WERI-Rb-1 (cell line): ENCODE measurements at regions not wholly inside any gene's neighbourhood (a gene's known extent, or its start where the extent isn't known, plus 50 kb on each side); places are given as distances from the start of the nearest gene placed in this dataset.

ENCODE experiments used
- DNase-seq: peaks from one replicate; pipeline ENCODE4 v3.0.0-alpha.2; 2020
- H3K27ac ChIP-seq: fragments of 250-450 bp; sonication (Bioruptor Pico); 2 replicates; pipeline ENCODE4 v1.5.1; 2020; ENCODE audit warnings: mild to moderate bottlenecking, moderate library complexity
- H3K27me3 ChIP-seq: fragments of 250-450 bp; sonication (Bioruptor Pico); 2 replicates; pipeline ENCODE4 v1.5.1; 2021; ENCODE audit warnings: mild to moderate bottlenecking, low read depth, moderate library complexity; ENCODE audit not compliant: insufficient read depth, severe bottlenecking
- H3K36me3 ChIP-seq: fragments of 250-450 bp; sonication (Bioruptor Pico); 2 replicates; pipeline ENCODE4 v1.5.1; 2020; ENCODE audit warnings: mild to moderate bottlenecking, moderate library complexity
- H3K4me3 ChIP-seq: 2 replicates; pipeline ENCODE4 v1.5.1; 2011; ENCODE audit warnings: low read depth, mild to moderate bottlenecking, control low read depth, low read length
- H3K9me3 ChIP-seq: fragments of 250-450 bp; sonication (Bioruptor Pico); 2 replicates; pipeline ENCODE4 v1.5.1; 2021; ENCODE audit warnings: mild to moderate bottlenecking, moderate library complexity; ENCODE audit not compliant: severe bottlenecking
- TF ChIP-seq, protein P1 (sequence below): IDR thresholded peaks from 2 replicates; pipeline ENCODE4 v1.5.1; 2011; ENCODE audit warnings: low read depth, mild to moderate bottlenecking, control low read depth, inconsistent platforms, low read length

GRCh38 chr16:66164581-66165247 lies 201.8 kb upstream of the CDH5 start:
- TF ChIP-seq, protein P1, sequence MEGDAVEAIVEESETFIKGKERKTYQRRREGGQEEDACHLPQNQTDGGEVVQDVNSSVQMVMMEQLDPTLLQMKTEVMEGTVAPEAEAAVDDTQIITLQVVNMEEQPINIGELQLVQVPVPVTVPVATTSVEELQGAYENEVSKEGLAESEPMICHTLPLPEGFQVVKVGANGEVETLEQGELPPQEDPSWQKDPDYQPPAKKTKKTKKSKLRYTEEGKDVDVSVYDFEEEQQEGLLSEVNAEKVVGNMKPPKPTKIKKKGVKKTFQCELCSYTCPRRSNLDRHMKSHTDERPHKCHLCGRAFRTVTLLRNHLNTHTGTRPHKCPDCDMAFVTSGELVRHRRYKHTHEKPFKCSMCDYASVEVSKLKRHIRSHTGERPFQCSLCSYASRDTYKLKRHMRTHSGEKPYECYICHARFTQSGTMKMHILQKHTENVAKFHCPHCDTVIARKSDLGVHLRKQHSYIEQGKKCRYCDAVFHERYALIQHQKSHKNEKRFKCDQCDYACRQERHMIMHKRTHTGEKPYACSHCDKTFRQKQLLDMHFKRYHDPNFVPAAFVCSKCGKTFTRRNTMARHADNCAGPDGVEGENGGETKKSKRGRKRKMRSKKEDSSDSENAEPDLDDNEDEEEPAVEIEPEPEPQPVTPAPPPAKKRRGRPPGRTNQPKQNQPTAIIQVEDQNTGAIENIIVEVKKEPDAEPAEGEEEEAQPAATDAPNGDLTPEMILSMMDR, result no peak
- no peak for DNase-seq
- Histone ChIP-seq H3K27ac (no peak overlapping the region), H3K4me3 (no peak overlapping the region), H3K9me3 (no peaks in the 10 kb centered on the region), H3K27me3 (no peaks in the 10 kb centered on the region), H3K36me3 (no peaks in the 10 kb centered on the region)

GRCh38 chr16:66162821-66163220 lies 203.7 kb upstream of the CDH5 start:
- H3K9me3 ChIP-seq, result no peaks in the 10 kb centered on the region
- H3K4me3 ChIP-seq, result no peak overlapping the region
- no peaks in the 10 kb centered on the region for H3K36me3 ChIP-seq
- TF ChIP-seq, protein P1, result no peak
- no peak for DNase-seq
- H3K27ac ChIP-seq, result no peak overlapping the region
- no peaks in the 10 kb centered on the region for H3K27me3 ChIP-seq

GRCh38 chr16:66161942-66162341 lies 204.5 kb upstream of the CDH5 start:
- H3K36me3 ChIP-seq, result no peaks in the 10 kb centered on the region
- no peak for DNase-seq
- TF ChIP-seq, protein P1, result no peak
- H3K27me3 ChIP-seq, result no peaks in the 10 kb centered on the region
- H3K9me3 ChIP-seq, result no peaks in the 10 kb centered on the region
- no peak overlapping the region for H3K27ac ChIP-seq
- no peak overlapping the region for H3K4me3 ChIP-seq

DNA sequence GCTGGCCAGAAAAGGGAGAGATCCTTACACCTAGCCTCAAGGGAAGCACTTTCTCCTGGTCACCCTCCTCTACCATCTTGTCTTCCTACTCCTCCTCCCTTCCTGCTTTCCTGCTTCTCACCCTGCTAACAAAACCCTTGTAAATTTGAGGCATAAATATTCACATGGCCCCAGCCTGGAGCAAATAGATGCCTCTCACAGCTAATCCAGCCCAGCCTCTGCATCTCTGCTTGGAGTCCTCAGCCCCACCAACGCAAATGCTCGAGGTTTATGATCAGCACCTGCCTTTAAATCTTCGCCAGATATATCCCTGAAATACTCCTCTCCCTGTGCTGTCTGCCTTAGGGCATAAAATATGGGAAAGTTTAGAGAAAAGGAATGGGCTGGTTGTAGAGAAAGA lies 205.2 kb upstream of the CDH5 start:
- no peaks in the 10 kb centered on the region for H3K27me3 ChIP-seq
- no peak overlapping the region for H3K4me3 ChIP-seq
- TF ChIP-seq, protein P1, result no peak
- no peak for DNase-seq
- H3K36me3 ChIP-seq, result no peaks in the 10 kb centered on the region
- H3K9me3 ChIP-seq, result peaks cover 3% of the 10 kb centered on the region
- H3K27ac ChIP-seq, result no peak overlapping the region

- Histone ChIP-seq H3K27me3 (no peaks in the 10 kb centered on the region), H3K4me3 (no peak overlapping the region), H3K36me3 (no peaks in the 10 kb centered on the region), H3K27ac (no peak overlapping the region), H3K9me3 (peaks cover 3% of the 10 kb centered on the region)
- no peak for DNase-seq
- TF ChIP-seq, protein P1, result no peak
These were observed 206.5 kb upstream of the CDH5 start for GRCh38 chr16:66159987-66160386.

DNA sequence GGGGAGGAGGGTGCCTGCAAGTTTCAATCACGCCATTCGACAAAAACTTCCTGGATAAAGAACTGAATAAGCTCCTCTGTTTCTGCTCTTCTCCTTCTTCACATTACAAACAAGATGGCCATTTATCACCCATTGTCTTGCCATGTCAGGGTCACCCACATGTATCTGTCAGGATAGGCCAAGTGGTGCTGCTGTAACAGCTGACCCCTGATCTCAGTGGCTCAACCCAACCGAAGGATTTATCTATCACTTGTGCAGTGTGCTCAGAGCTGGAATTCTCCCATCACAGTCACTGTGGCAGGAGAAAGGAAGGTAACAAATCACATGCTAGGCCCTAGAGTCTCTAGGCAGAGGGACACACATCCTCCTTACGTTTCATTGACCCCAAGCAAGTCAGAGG lies 210.0 kb upstream of the CDH5 start:
- Histone ChIP-seq H3K9me3 (peaks cover 3% of the 10 kb centered on the region), H3K27me3 (no peaks in the 10 kb centered on the region), H3K27ac (no peak overlapping the region), H3K4me3 (no peak overlapping the region), H3K36me3 (no peaks in the 10 kb centered on the region)
- no peak for DNase-seq
- TF ChIP-seq, protein P1, result no peak
